ENCODE measurements at regions not wholly inside any gene's neighbourhood (a gene's known extent, or its start where the extent isn't known, plus 50 kb on each side); places are given as distances from the start of the nearest gene placed in this dataset.

GRCh38 chr5:1670351-1670750 lies 129.3 kb downstream of the MRPL36 start:
- Histone ChIP-seq H3K36me3 (no peaks in the 10 kb centered on the region), H3K4me3 (no peak overlapping the region), H3K27me3 (peaks cover 0 to 25% (median 8%) of the 10 kb centered on the region in 4 donors), H3K9me3 (no peaks in the 10 kb centered on the region), H3K4me1 (peaks cover 6 to 15% (median 11%) of the 10 kb centered on the region in 4 donors), H3K27ac (no peak overlapping the region)
- DNase-seq = no peak
- ATAC-seq (ENCODE audit: low FRiP score in 2 of 2) = no peak
- WGBS, 2 donors = 23 to 34% methylated on average over 2 of the region's 2 CpGs
- TF ChIP-seq CTCF (IDR thresholded peaks at IDR 0.05) = no peak
- TF ChIP-seq EP300 (IDR thresholded peaks at IDR 0.05) = no peak
- no peak for TF ChIP-seq POLR2A (IDR thresholded peaks at IDR 0.05)
- no peak for TF ChIP-seq POLR2AphosphoS5 (IDR thresholded peaks at IDR 0.05)

- 58 to 77% methylated on average over 2 to 10 of the region's 10 CpGs for WGBS, 2 donors
- DNase-seq = peak in 1 of 2 donors; percentile 27
- Histone ChIP-seq H3K4me3 (no peak overlapping the region), H3K4me1 (peaks cover 6 to 15% (median 11%) of the 10 kb centered on the region in 4 donors), H3K36me3 (no peaks in the 10 kb centered on the region), H3K9me3 (no peaks in the 10 kb centered on the region), H3K27me3 (peaks cover 0 to 25% (median 8%) of the 10 kb centered on the region in 4 donors), H3K27ac (no peak overlapping the region)
- ATAC-seq (ENCODE audit: low FRiP score in 2 of 2) = no peak
- TF ChIP-seq POLR2AphosphoS5 (IDR thresholded peaks at IDR 0.05) (no peak), POLR2A (IDR thresholded peaks at IDR 0.05) (no peak), CTCF (IDR thresholded peaks at IDR 0.05) (no peak), EP300 (IDR thresholded peaks at IDR 0.05) (no peak)
These were observed 130.1 kb downstream of the MRPL36 start for GRCh38 chr5:1669276-1670155.

GRCh38 chr5:1668141-1668721 lies 131.4 kb downstream of the MRPL36 start:
- H3K36me3 ChIP-seq = no peaks in the 10 kb centered on the region
- no peak overlapping the region for H3K4me3 ChIP-seq
- 10 to 18% methylated on average over 15 to 21 of the region's 23 CpGs for WGBS, 2 donors
- no peak overlapping the region for H3K27ac ChIP-seq
- TF ChIP-seq EP300 (IDR thresholded peaks at IDR 0.05) (no peak), POLR2A (IDR thresholded peaks at IDR 0.05) (no peak)
- peak in 1 of 2 donors; percentile 62 for DNase-seq
- peaks cover 6 to 15% (median 11%) of the 10 kb centered on the region in 4 donors for H3K4me1 ChIP-seq
- H3K9me3 ChIP-seq = no peaks in the 10 kb centered on the region
- peak in 1 of 2 donors; percentile 27 for ATAC-seq (ENCODE audit: low FRiP score in 2 of 2)
- H3K27me3 ChIP-seq = peaks cover 0 to 25% (median 8%) of the 10 kb centered on the region in 4 donors

GRCh38 chr5:1667648-1668140 lies 131.9 kb downstream of the MRPL36 start:
- no peak for TF ChIP-seq EP300 (IDR thresholded peaks at IDR 0.05)
- TF ChIP-seq POLR2A (IDR thresholded peaks at IDR 0.05) = no peak
- no peak for TF ChIP-seq POLR2AphosphoS5 (IDR thresholded peaks at IDR 0.05)
- TF ChIP-seq CTCF (IDR thresholded peaks at IDR 0.05) = no peak
- peak in 1 of 2 donors; percentile 73 for DNase-seq
- ATAC-seq (ENCODE audit: low FRiP score in 2 of 2) = peak in 1 of 2 donors; percentile 16
- peak overlapping the region in 2 of 4 donors; percentile 20 to 25 for H3K4me3 ChIP-seq
- peaks cover 0 to 25% (median 8%) of the 10 kb centered on the region in 4 donors for H3K27me3 ChIP-seq
- no peak overlapping the region for H3K27ac ChIP-seq
- 7% methylated on average over 28 of the region's 38 CpGs; no CpG with 5 or more reads in 1 of the 2 donors for WGBS, 2 donors
- no peaks in the 10 kb centered on the region for H3K9me3 ChIP-seq
- H3K4me1 ChIP-seq = peaks cover 6 to 15% (median 11%) of the 10 kb centered on the region in 4 donors
- H3K36me3 ChIP-seq = no peaks in the 10 kb centered on the region
